Left lung (tissue), 4 donors: ENCODE measurements at regions not wholly inside any gene's neighbourhood (a gene's known extent, or its start where the extent isn't known, plus 50 kb on each side); places are given as distances from the start of the nearest gene placed in this dataset.

Experiments used
- ATAC-seq: fragments of 200-7000 bp; cut with Tn5 transposase; one replicate; pipeline ENCODE4 v1.9.1; 2020; ENCODE audit warnings: moderate library complexity
- DNase-seq, 4 donors: peaks; one replicate each; pipeline ENCODE4 v3.0.0-alpha.2; 2013 to 2020
- H3K27ac ChIP-seq, 2 donors: fragments of 200-600 bp; sonication (generic) in 1 of 2; one replicate each; pipeline versions ENCODE4 v1.5.0 to v1.8.0; 2020 to 2021
- H3K27me3 ChIP-seq, 2 donors: fragments of 200-600 bp; sonication (generic) in 1 of 2; one replicate each; pipeline versions ENCODE4 v1.5.0 to v1.8.0; 2020 to 2021
- H3K36me3 ChIP-seq, 2 donors: fragments of 200-600 bp; sonication (generic) in 1 of 2; one replicate each; pipeline versions ENCODE4 v1.5.0 to v1.8.0; 2020 to 2021
- H3K4me1 ChIP-seq, 2 donors: fragments of 200-600 bp; one replicate each; pipeline ENCODE4 v1.8.0; 2021
- H3K4me3 ChIP-seq, 2 donors: fragments of 200-600 bp; sonication (generic) in 1 of 2; one replicate each; pipeline versions ENCODE4 v1.5.0 to v1.8.0; 2020 to 2021; ENCODE audit warnings: mild to moderate bottlenecking in 1 of 2
- H3K9me3 ChIP-seq, 2 donors: fragments of 200-600 bp; sonication (generic) in 1 of 2; one replicate each; pipeline versions ENCODE4 v1.5.0 to v1.8.0; 2020 to 2021
- CTCF ChIP-seq, 2 donors: fragments of 200-600 bp; sonication (generic) in 1 of 2; IDR thresholded peaks; one replicate each; pipeline versions ENCODE4 v1.5.0 to v1.8.0; 2021; ENCODE audit warnings: antibody characterized with exemption in 2 of 2
- intact Hi-C, 2 donors: fragments of 100-400 bp; cut with DNase I; formaldehyde crosslinking; loops; one replicate each; pipeline versions ENCODE4 v1.11.2 to v1.14.2; 2022
- donor health status: DM: no; HTN: yes; CAD: no.
- donor health status: DM: no; HTN: no; CAD: no.

GRCh38 chr7:95718577-95719410 is 53.6 kb upstream of the DYNC1I1 start:
- H3K27me3 ChIP-seq, result no peaks in the 10 kb centered on the region
- H3K4me3 ChIP-seq, result no peak overlapping the region
- no peaks in the 10 kb centered on the region for H3K36me3 ChIP-seq
- H3K9me3 ChIP-seq, result no peaks in the 10 kb centered on the region
- peak in 1 of 4 donors; percentile 22 for DNase-seq
- no peaks in the 10 kb centered on the region for H3K4me1 ChIP-seq
- TF ChIP-seq CTCF (IDR thresholded peaks at IDR 0.05), result peak in 1 of 2 donors; percentile 19
- no peak overlapping the region for H3K27ac ChIP-seq
- intact Hi-C loops, result no loop called here
- ATAC-seq, result peak; percentile 30

DNA sequence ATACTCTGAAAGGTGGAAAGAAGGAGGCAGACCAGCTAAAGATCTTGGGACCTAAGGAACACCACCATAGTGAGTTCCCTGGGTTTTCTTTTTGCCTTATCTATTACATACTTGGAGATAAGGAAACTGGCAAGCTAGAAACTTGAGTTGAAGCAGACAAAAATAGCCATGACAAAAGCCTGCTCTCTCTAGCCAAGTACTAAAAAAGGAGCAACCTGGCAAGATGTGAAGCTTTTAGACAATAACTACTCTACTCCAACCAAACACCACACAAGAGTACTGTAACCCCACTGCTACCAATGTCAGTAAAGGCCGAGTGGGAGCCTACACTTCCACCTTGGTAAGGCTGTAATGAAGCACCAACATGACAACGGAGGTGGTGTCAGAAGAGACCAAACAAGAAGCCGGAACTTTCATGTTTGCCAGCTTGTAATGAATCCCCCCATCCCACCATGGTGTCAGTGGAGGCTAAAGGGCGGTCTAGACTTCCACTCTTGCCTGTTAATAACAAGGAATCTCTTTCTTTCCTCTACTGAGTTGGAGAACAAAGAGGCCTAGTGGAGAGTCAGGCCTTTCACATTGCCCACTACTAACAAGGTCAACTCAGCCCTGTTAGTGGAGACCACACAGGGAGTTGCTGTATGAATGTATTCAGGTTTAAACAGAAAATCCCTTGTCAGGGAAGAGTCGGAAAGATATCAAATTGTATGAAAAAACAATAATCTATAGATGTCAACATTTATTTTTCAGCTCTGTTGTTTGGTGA is 55.8 kb upstream of the DYNC1I1 start:
- no peaks in the 10 kb centered on the region for H3K36me3 ChIP-seq
- no peak for DNase-seq
- H3K27me3 ChIP-seq, result no peaks in the 10 kb centered on the region
- H3K4me3 ChIP-seq, result no peak overlapping the region
- intact Hi-C loops, result no loop called here
- no peak for ATAC-seq
- TF ChIP-seq CTCF (IDR thresholded peaks at IDR 0.05), result no peak
- no peaks in the 10 kb centered on the region for H3K4me1 ChIP-seq
- H3K9me3 ChIP-seq, result no peaks in the 10 kb centered on the region
- no peak overlapping the region for H3K27ac ChIP-seq

GRCh38 chr7:95715274-95715673 is 57.1 kb upstream of the DYNC1I1 start:
- Histone ChIP-seq H3K4me1 (no peaks in the 10 kb centered on the region), H3K9me3 (no peaks in the 10 kb centered on the region), H3K4me3 (no peak overlapping the region), H3K27me3 (no peaks in the 10 kb centered on the region), H3K27ac (no peak overlapping the region), H3K36me3 (no peaks in the 10 kb centered on the region)
- intact Hi-C loops, result no loop called here
- ATAC-seq, result no peak
- TF ChIP-seq CTCF (IDR thresholded peaks at IDR 0.05), result no peak
- no peak for DNase-seq

DNA sequence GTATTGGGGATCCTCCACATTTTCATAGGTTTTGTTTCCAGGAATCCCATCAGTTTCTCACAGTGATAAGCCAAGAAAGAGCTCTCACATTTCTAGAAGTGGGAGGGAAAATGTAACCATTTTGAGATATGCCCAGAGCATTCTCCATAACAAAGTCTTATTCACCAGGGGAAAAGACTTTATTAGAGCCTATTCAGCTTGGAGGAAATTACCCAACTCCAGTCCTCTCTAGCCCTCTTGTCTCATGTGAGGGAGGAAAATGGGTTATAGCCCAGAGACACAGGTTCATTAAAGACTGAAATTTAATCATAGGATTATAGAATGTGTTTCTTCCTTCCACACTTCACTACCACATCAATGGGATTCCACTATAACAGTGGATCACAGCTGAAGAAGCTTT is 61.6 kb upstream of the DYNC1I1 start:
- no peak overlapping the region for H3K27ac ChIP-seq
- no peak for DNase-seq
- no peaks in the 10 kb centered on the region for H3K4me1 ChIP-seq
- no peak for ATAC-seq
- H3K9me3 ChIP-seq, result peaks cover 0 to 4% of the 10 kb centered on the region in 2 donors
- no peaks in the 10 kb centered on the region for H3K27me3 ChIP-seq
- no peak overlapping the region for H3K4me3 ChIP-seq
- intact Hi-C loops, result no loop called here
- no peaks in the 10 kb centered on the region for H3K36me3 ChIP-seq
- TF ChIP-seq CTCF (IDR thresholded peaks at IDR 0.05), result no peak

GRCh38 chr7:95700917-95701316 is 71.4 kb upstream of the DYNC1I1 start:
- intact Hi-C loops, result no loop called here
- no peak for DNase-seq
- H3K36me3 ChIP-seq, result no peaks in the 10 kb centered on the region
- no peaks in the 10 kb centered on the region for H3K4me1 ChIP-seq
- H3K27me3 ChIP-seq, result no peaks in the 10 kb centered on the region
- no peak overlapping the region for H3K27ac ChIP-seq
- TF ChIP-seq CTCF (IDR thresholded peaks at IDR 0.05), result no peak
- no peak overlapping the region for H3K4me3 ChIP-seq
- H3K9me3 ChIP-seq, result no peaks in the 10 kb centered on the region
- ATAC-seq, result no peak
